GM12872 (cell line): ENCODE measurements at regions not wholly inside any gene's neighbourhood (a gene's known extent, or its start where the extent isn't known, plus 50 kb on each side); places are given as distances from the start of the nearest gene placed in this dataset.

Source experiments
- CTCF ChIP-seq: IDR thresholded peaks from 3 replicates; pipeline ENCODE4 v1.5.1; 2011; ENCODE audit warnings: low read depth, mild to moderate bottlenecking, low read length, moderate library complexity; ENCODE audit not compliant: insufficient read depth

- TF ChIP-seq CTCF = no peak
Measured at GRCh38 chr3:70789878-70790277, 477.4 kb upstream of the MDFIC2 start.

- TF ChIP-seq CTCF = no peak
Measured at GRCh38 chr3:70780790-70781189, 468.4 kb upstream of the MDFIC2 start.

GRCh38 chr3:70779296-70779695 lies 466.9 kb upstream of the MDFIC2 start:
- no peak for TF ChIP-seq CTCF

- no peak for TF ChIP-seq CTCF
Measured at GRCh38 chr3:70776081-70776480, 463.6 kb upstream of the MDFIC2 start.

GRCh38 chr3:70775257-70775656 lies 462.8 kb upstream of the MDFIC2 start:
- TF ChIP-seq CTCF = no peak

- TF ChIP-seq CTCF = no peak
Measured at GRCh38 chr3:70774641-70775040, 462.2 kb upstream of the MDFIC2 start.

- no peak for TF ChIP-seq CTCF
Measured at GRCh38 chr3:70771426-70772147, 459.1 kb upstream of the MDFIC2 start.

GRCh38 chr3:70770650-70771049 lies 458.2 kb upstream of the MDFIC2 start:
- no peak for TF ChIP-seq CTCF
